ENCODE measurements at regions not wholly inside any gene's neighbourhood (a gene's known extent, or its start where the extent isn't known, plus 50 kb on each side); places are given as distances from the start of the nearest gene placed in this dataset.
A peak's percentile ranks its signal among the peaks of the same experiment; 100 is the strongest.

DNA sequence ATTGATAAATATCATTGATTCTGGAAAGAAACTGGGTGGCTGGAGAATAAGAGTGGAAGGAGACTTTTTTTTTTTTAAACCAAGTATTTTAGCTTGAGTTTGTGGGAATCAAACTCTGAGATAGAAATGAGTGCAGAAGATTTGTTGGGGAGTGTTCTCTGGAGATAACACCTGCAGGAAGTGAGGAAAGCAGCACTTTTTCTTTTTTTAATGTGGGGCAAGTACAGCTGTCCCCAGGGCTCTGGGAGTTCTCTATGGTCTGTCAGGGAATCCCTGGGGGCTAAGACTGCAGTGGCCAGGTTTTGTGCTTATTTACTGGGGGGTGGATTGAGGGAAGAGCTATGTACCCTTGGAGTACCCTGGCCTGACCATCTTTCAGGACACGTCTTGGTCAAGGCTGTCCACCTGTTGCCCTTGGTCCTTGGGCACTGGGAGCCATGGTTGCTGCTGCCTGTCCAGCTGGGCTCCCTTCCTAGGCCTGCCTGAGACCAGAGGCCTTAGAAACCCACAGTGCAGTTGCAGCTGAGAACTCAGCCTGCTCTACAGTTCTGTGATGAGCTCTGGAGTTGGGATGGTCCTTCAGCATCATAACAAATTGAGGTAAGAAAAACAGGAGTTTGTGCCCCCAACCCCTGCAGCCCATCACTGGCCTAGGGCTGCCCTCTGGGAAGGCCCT, 85.8 kb downstream of the PHAX start:
- Histone ChIP-seq H2AFZ (ENCODE audit: low read length) (no peak overlapping the region), H3K4ac (ENCODE audit: low read depth, low read length) (no peak overlapping the region), H3K27ac (ENCODE audit: insufficient read length, low read depth, low read length) (no peak overlapping the region), H2BK15ac (ENCODE audit: low read depth, low read length) (no peak overlapping the region), H3K14ac (ENCODE audit: insufficient read depth, low read length) (no peak overlapping the region), H2AK5ac (ENCODE audit: insufficient read length, low read length) (no peak overlapping the region), H3K56ac (ENCODE audit: insufficient read length, low read depth, low read length) (no peak overlapping the region), H3K23ac (ENCODE audit: insufficient read length, low read depth, low read length) (no peak overlapping the region), H3T11ph (ENCODE audit: low read length) (no peak overlapping the region), H3K23me2 (ENCODE audit: insufficient read length, low read depth, low read length, poor library complexity, severe bottlenecking) (no peaks in the 10 kb centered on the region), H2BK20ac (ENCODE audit: low read depth, low read length, poor library complexity, severe bottlenecking) (no peak overlapping the region), H2BK12ac (ENCODE audit: insufficient read length, low read depth, low read length) (no peak overlapping the region), H4K91ac (ENCODE audit: insufficient read length, low read depth, low read length) (no peak overlapping the region), H3K79me2 (ENCODE audit: insufficient read depth, low read length) (no peaks in the 10 kb centered on the region), H3K18ac (ENCODE audit: insufficient read length, low read depth, low read length) (no peak overlapping the region), H2BK120ac (ENCODE audit: low read depth, low read length, poor library complexity, severe bottlenecking) (no peak overlapping the region), H3K9ac (ENCODE audit: extremely low read depth, insufficient read length, low read length) (no peak overlapping the region), H3K4me1 (ENCODE audit: insufficient read depth, low read length) (no peaks in the 10 kb centered on the region), H3K4me2 (ENCODE audit: insufficient read depth, insufficient read length, low read length) (no peak overlapping the region), H4K5ac (ENCODE audit: insufficient read length, low read depth, low read length) (no peak overlapping the region), H3K9me3 (ENCODE audit: control insufficient read depth, low read depth, low read length) (no peaks in the 10 kb centered on the region), H3K79me1 (ENCODE audit: insufficient read depth, low read depth, low read length, poor library complexity, severe bottlenecking) (no peaks in the 10 kb centered on the region), H2BK5ac (ENCODE audit: insufficient read length, low read length) (no peak overlapping the region), H4K8ac (replicated peaks; ENCODE audit: insufficient read length, low read depth, low read length) (peak overlapping the region; percentile 17), H4K20me1 (ENCODE audit: control insufficient read depth, insufficient read depth, insufficient read length) (no peaks in the 10 kb centered on the region), H3K27me3 (ENCODE audit: insufficient read depth, low read length) (no peaks in the 10 kb centered on the region)
- H3K27ac Mint-ChIP-seq = no peak overlapping the region
- WGBS (ENCODE audit: extremely low coverage, insufficient read length, low lambda C conversion rate) = no CpG with 5 or more reads among the region's 1 CpG
- H3K9me3 Mint-ChIP-seq = no peaks in the 10 kb centered on the region
- no peaks in the 10 kb centered on the region for H3K36me3 Mint-ChIP-seq (ENCODE audit: insufficient read depth in 1 of 3, low read depth in 3 of 3)
- no peak overlapping the region for H3K4me3 Mint-ChIP-seq
- no peaks in the 10 kb centered on the region; the same call in 1 of the 2 replicates for H3K27me3 Mint-ChIP-seq (ENCODE audit: low read depth)
- DNase-seq = no peak
- peaks cover 8 to 14% of the 10 kb centered on the region in 2 experiments for H3K4me1 Mint-ChIP-seq
- TF ChIP-seq, protein P1, sequence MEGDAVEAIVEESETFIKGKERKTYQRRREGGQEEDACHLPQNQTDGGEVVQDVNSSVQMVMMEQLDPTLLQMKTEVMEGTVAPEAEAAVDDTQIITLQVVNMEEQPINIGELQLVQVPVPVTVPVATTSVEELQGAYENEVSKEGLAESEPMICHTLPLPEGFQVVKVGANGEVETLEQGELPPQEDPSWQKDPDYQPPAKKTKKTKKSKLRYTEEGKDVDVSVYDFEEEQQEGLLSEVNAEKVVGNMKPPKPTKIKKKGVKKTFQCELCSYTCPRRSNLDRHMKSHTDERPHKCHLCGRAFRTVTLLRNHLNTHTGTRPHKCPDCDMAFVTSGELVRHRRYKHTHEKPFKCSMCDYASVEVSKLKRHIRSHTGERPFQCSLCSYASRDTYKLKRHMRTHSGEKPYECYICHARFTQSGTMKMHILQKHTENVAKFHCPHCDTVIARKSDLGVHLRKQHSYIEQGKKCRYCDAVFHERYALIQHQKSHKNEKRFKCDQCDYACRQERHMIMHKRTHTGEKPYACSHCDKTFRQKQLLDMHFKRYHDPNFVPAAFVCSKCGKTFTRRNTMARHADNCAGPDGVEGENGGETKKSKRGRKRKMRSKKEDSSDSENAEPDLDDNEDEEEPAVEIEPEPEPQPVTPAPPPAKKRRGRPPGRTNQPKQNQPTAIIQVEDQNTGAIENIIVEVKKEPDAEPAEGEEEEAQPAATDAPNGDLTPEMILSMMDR (conservative IDR thresholded peaks at IDR 0.05) = no peak
